GM12874 (cell line): ENCODE measurements at regions not wholly inside any gene's neighbourhood (a gene's known extent, or its start where the extent isn't known, plus 50 kb on each side); places are given as distances from the start of the nearest gene placed in this dataset.

Source experiments
- TF ChIP-seq, protein P1 (sequence below): IDR thresholded peaks from 2 replicates; pipeline ENCODE4 v1.5.1; 2011; ENCODE audit warnings: low read depth, mild to moderate bottlenecking, control low read depth, low read length, moderate library complexity; ENCODE audit not compliant: insufficient read depth

GRCh38 chr7:49639808-49640207 is 133.6 kb upstream of the VWC2 start:
- TF ChIP-seq, protein P1, sequence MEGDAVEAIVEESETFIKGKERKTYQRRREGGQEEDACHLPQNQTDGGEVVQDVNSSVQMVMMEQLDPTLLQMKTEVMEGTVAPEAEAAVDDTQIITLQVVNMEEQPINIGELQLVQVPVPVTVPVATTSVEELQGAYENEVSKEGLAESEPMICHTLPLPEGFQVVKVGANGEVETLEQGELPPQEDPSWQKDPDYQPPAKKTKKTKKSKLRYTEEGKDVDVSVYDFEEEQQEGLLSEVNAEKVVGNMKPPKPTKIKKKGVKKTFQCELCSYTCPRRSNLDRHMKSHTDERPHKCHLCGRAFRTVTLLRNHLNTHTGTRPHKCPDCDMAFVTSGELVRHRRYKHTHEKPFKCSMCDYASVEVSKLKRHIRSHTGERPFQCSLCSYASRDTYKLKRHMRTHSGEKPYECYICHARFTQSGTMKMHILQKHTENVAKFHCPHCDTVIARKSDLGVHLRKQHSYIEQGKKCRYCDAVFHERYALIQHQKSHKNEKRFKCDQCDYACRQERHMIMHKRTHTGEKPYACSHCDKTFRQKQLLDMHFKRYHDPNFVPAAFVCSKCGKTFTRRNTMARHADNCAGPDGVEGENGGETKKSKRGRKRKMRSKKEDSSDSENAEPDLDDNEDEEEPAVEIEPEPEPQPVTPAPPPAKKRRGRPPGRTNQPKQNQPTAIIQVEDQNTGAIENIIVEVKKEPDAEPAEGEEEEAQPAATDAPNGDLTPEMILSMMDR, result no peak

- TF ChIP-seq, protein P1, result no peak
Observed at GRCh38 chr7:49643321-49643720, 130.1 kb upstream of the VWC2 start.

GRCh38 chr7:49643736-49644135 is 129.7 kb upstream of the VWC2 start:
- TF ChIP-seq, protein P1, result no peak

- TF ChIP-seq, protein P1, result no peak
Observed at GRCh38 chr7:49644396-49645166, 128.9 kb upstream of the VWC2 start.

GRCh38 chr7:49645296-49645695 is 128.1 kb upstream of the VWC2 start:
- TF ChIP-seq, protein P1, result no peak

DNA sequence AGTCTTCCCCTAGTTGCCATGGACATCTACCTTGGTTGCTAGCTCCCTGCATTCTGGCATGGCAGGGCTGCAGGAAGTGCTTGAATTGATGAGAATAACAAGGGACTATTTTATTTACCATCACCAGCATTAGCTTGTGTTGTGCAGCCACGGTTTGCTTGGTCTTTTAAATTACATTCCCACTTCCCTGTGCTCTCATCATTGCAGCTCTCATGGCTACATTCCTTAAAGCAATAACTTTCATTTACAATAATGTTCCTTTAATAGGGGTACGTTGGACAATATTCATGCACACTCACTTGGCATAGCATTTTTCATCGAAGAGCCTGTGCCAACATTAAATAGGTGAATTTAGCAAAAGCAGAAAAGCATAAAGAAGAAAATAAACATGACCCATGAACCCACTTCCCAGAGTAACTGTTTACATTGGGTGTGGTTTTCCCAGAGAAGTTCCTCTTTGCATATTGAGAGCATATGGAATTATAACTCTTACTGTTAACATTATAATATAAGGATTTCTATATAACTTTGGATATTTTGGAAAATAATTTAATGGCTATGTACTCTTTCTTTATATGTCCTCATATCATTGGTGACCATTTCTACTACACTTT is 113.2 kb upstream of the VWC2 start:
- TF ChIP-seq, protein P1, result no peak

GRCh38 chr7:49660976-49661375 is 112.5 kb upstream of the VWC2 start:
- TF ChIP-seq, protein P1, result no peak
